ENCODE measurements at regions not wholly inside any gene's neighbourhood (a gene's known extent, or its start where the extent isn't known, plus 50 kb on each side); places are given as distances from the start of the nearest gene placed in this dataset.

GRCh38 chr1:87914396-87914795 is 585.7 kb downstream of the LMO4 start:
- no peak overlapping the region for H3K27ac Mint-ChIP-seq
- no peaks in the 10 kb centered on the region for H3K4me1 ChIP-seq (ENCODE audit: insufficient read depth, low read length)
- ATAC-seq (ENCODE audit: poor library complexity) (no peak), DNase-seq (no peak)
- H3K9me3 ChIP-seq (ENCODE audit: control insufficient read depth in 1 of 2, insufficient read depth in 1 of 2, low read length in 2 of 2) = peaks cover 0 to 8% of the 10 kb centered on the region in 2 experiments
- ChIA-PET CTCF (interaction anchor here (1.6 kb wide), 1 partner anchor 9 kb away, joined by 4 read pairs; no protein-coding TSS in a partner anchor), POLR2A (no interaction called here)
- H3K27me3 Mint-ChIP-seq = peaks cover 12% of the 10 kb centered on the region
- no peak overlapping the region for H3K27ac ChIP-seq (ENCODE audit: low read depth in 1 of 2, low read length in 2 of 2)
- H3K36me3 ChIP-seq (ENCODE audit: insufficient read depth, low read length) = no peaks in the 10 kb centered on the region
- no peak for TF ChIP-seq CTCF (IDR thresholded peaks at IDR 0.05)
- no peak overlapping the region for H3K4me3 Mint-ChIP-seq
- intact Hi-C loops (cut with DNase I, micrococcal nuclease) = no loop called here
- H3K9me3 Mint-ChIP-seq = peaks cover 7% of the 10 kb centered on the region
- H3K36me3 Mint-ChIP-seq (ENCODE audit: low read depth) = no peaks in the 10 kb centered on the region
- no peaks in the 10 kb centered on the region for H3K27me3 ChIP-seq (ENCODE audit: control insufficient read depth in 1 of 2, insufficient read depth in 2 of 2, low read length in 2 of 2)
- H3K4me1 Mint-ChIP-seq (ENCODE audit: low read depth) = no peaks in the 10 kb centered on the region
- no peak overlapping the region for H3K4me3 ChIP-seq (ENCODE audit: low read length)

GRCh38 chr1:87915771-87916170 is 587.1 kb downstream of the LMO4 start:
- CTCF ChIA-PET = interaction anchor here (1.6 kb wide), 1 partner anchor 38 kb away, joined by 3 read pairs; no protein-coding TSS in a partner anchor
- POLR2A ChIA-PET = no interaction called here
- intact Hi-C loops (cut with DNase I, micrococcal nuclease) = no loop called here
- DNase-seq (no peak), ATAC-seq (ENCODE audit: poor library complexity) (no peak)
- peaks cover 0 to 8% of the 10 kb centered on the region in 2 experiments for H3K9me3 ChIP-seq (ENCODE audit: control insufficient read depth in 1 of 2, insufficient read depth in 1 of 2, low read length in 2 of 2)
- Mint-ChIP-seq H3K27me3 (peaks cover 12% of the 10 kb centered on the region), H3K4me3 (no peak overlapping the region), H3K9me3 (peaks cover 7% of the 10 kb centered on the region), H3K36me3 (ENCODE audit: low read depth) (no peaks in the 10 kb centered on the region), H3K4me1 (ENCODE audit: low read depth) (no peaks in the 10 kb centered on the region), H3K27ac (no peak overlapping the region)
- no peaks in the 10 kb centered on the region for H3K27me3 ChIP-seq (ENCODE audit: control insufficient read depth in 1 of 2, insufficient read depth in 2 of 2, low read length in 2 of 2)
- H3K4me3 ChIP-seq (ENCODE audit: low read length) = no peak overlapping the region
- no peak overlapping the region for H3K27ac ChIP-seq (ENCODE audit: low read depth in 1 of 2, low read length in 2 of 2)
- no peaks in the 10 kb centered on the region for H3K36me3 ChIP-seq (ENCODE audit: insufficient read depth, low read length)
- no peak for TF ChIP-seq CTCF (IDR thresholded peaks at IDR 0.05)
- H3K4me1 ChIP-seq (ENCODE audit: insufficient read depth, low read length) = no peaks in the 10 kb centered on the region

DNA sequence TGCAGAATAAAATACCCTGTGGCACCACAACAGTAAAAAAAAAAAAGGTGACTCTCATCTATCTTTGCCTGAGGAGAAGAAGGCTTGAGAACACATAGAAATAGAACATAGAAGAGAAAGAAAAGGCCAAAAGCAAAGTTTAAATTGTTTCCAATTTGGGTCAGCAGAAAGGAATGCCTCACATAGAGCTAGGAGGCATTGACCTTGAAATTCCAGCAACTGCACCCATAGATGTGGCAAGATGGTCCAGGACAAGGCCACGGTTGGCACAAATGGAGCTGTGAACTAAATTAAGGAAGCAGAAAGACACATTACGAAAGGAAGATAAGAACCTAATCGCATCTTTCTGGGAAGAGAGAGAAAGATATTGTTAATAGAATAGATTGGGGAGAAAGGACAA is 588.3 kb downstream of the LMO4 start:
- ChIA-PET CTCF (interaction anchor here (1.6 kb wide), 1 partner anchor 37 kb away, joined by 3 read pairs; no protein-coding TSS in a partner anchor), POLR2A (no interaction called here)
- Histone ChIP-seq H3K9me3 (ENCODE audit: control insufficient read depth in 1 of 2, insufficient read depth in 1 of 2, low read length in 2 of 2) (peaks cover 0 to 8% of the 10 kb centered on the region in 2 experiments), H3K27ac (ENCODE audit: low read depth in 1 of 2, low read length in 2 of 2) (no peak overlapping the region), H3K4me3 (ENCODE audit: low read length) (no peak overlapping the region), H3K36me3 (ENCODE audit: insufficient read depth, low read length) (no peaks in the 10 kb centered on the region), H3K4me1 (ENCODE audit: insufficient read depth, low read length) (no peaks in the 10 kb centered on the region), H3K27me3 (ENCODE audit: control insufficient read depth in 1 of 2, insufficient read depth in 2 of 2, low read length in 2 of 2) (no peaks in the 10 kb centered on the region)
- Mint-ChIP-seq H3K27me3 (peaks cover 12% of the 10 kb centered on the region), H3K36me3 (ENCODE audit: low read depth) (no peaks in the 10 kb centered on the region), H3K4me1 (ENCODE audit: low read depth) (no peaks in the 10 kb centered on the region), H3K4me3 (no peak overlapping the region), H3K9me3 (peaks cover 5% of the 10 kb centered on the region), H3K27ac (no peak overlapping the region)
- DNase-seq (no peak), ATAC-seq (ENCODE audit: poor library complexity) (no peak)
- no peak for TF ChIP-seq CTCF (IDR thresholded peaks at IDR 0.05)
- intact Hi-C loops (cut with DNase I, micrococcal nuclease) = no loop called here

Measured in CD4-positive, alpha-beta T cell (primary cell).